SU-DHL-6 (cell line): ENCODE measurements at regions not wholly inside any gene's neighbourhood (a gene's known extent, or its start where the extent isn't known, plus 50 kb on each side); places are given as distances from the start of the nearest gene placed in this dataset.

ENCODE experiments used
- H2AFZ ChIP-seq: fragments of 200-600 bp; sonication (generic); 2 replicates; pipeline ENCODE4 v1.6.1; 2014; ENCODE audit warnings: low read depth, mild to moderate bottlenecking, moderate library complexity, mixed read lengths, antibody characterized with exemption, low read length; ENCODE audit not compliant: severe bottlenecking
- H3F3A ChIP-seq: fragments of 200-600 bp; shearing (Covaris generic); 2 replicates; pipeline ENCODE4 v1.6.0; 2016; ENCODE audit warnings: antibody characterized with exemption, mild to moderate bottlenecking; ENCODE audit not compliant: insufficient read depth
- H3K27ac ChIP-seq: fragments of 200-600 bp; sonication (generic); 2 replicates; pipeline ENCODE4 v1.5.1; 2016; ENCODE audit warnings: low read depth, mild to moderate bottlenecking, low read length, moderate library complexity, mixed read lengths
- H3K27me3 ChIP-seq: fragments of 200-600 bp; sonication (generic), shearing (Covaris generic); 2 replicates; pipeline ENCODE4 v1.6.0; 2014; ENCODE audit warnings: mild to moderate bottlenecking, low read length
- H3K36me3 ChIP-seq: fragments of 200-600 bp; sonication (generic); 2 replicates; pipeline ENCODE4 v1.6.1; 2014; ENCODE audit warnings: mild to moderate bottlenecking, low read length, mixed read lengths
- H3K4me2 ChIP-seq: fragments of 300-600, 200-600 bp; shearing (Covaris generic), sonication (generic); 2 replicates; pipeline ENCODE4 v1.6.0; 2014; ENCODE audit warnings: low read length, low read depth, mild to moderate bottlenecking; ENCODE audit not compliant: poor library complexity, severe bottlenecking
- H3K4me3 ChIP-seq: fragments of 200-600 bp; sonication (generic); 2 replicates; pipeline ENCODE4 v1.5.1; 2014; ENCODE audit warnings: antibody characterized with exemption, low read length, mild to moderate bottlenecking, mixed read lengths; ENCODE audit not compliant: insufficient read depth, poor library complexity, severe bottlenecking
- H3K79me2 ChIP-seq: fragments of 200-600 bp; sonication (generic); 2 replicates; pipeline ENCODE4 v1.6.1; 2014; ENCODE audit warnings: mild to moderate bottlenecking, low read length, moderate library complexity; ENCODE audit not compliant: insufficient read depth
- H3K9ac ChIP-seq: fragments of 200-600 bp; sonication (generic); 2 replicates; pipeline ENCODE4 v1.7.0; 2014; ENCODE audit warnings: mild to moderate bottlenecking, low read length
- H3K9me2 ChIP-seq: fragments of 200-600 bp; sonication (generic); replicated peaks from 2 replicates; pipeline ENCODE4 v1.6.1; 2014; ENCODE audit warnings: low read length; ENCODE audit not compliant: insufficient read depth
- H3K9me3 ChIP-seq: fragments of 200-600 bp; sonication (generic); 2 replicates; pipeline ENCODE4 v1.6.1; 2014; ENCODE audit warnings: low read length, mixed read lengths; ENCODE audit not compliant: insufficient read depth
- H4K20me1 ChIP-seq: fragments of 200-600 bp; sonication (generic); 2 replicates; pipeline ENCODE4 v1.6.1; 2014; ENCODE audit warnings: low read depth, mild to moderate bottlenecking, antibody characterized with exemption, low read length, moderate library complexity, mixed read lengths
- CTCF ChIP-seq: fragments of 200-600 bp; sonication (generic); IDR thresholded peaks from one replicate; pipeline ENCODE4 v1.5.1; 2017; ENCODE audit warnings: antibody characterized with exemption, mild to moderate bottlenecking, low read length, moderate library complexity; ENCODE audit not compliant: insufficient read depth, poor library complexity, severe bottlenecking
- EZH2phosphoT487 ChIP-seq: fragments of 200-600 bp; sonication (generic), shearing (Covaris generic); conservative IDR thresholded peaks from 2 replicates; pipeline ENCODE4 v1.6.1; 2018; ENCODE audit warnings: mild to moderate bottlenecking, antibody characterized with exemption, low read length, moderate library complexity, mixed read lengths

GRCh38 chrX:33336783-33337182, 125.4 kb upstream of the DMD start:
- H3K4me3 ChIP-seq, result no peak overlapping the region

GRCh38 chrX:33333271-33333670, 121.9 kb upstream of the DMD start:
- no peaks in the 10 kb centered on the region for H4K20me1 ChIP-seq
- no peak overlapping the region for H2AFZ ChIP-seq
- no peak overlapping the region for H3K9ac ChIP-seq
- no peak for TF ChIP-seq EZH2phosphoT487
- no peak for TF ChIP-seq CTCF
- no peak overlapping the region for H3K27ac ChIP-seq
- no peaks in the 10 kb centered on the region for H3K27me3 ChIP-seq
- 0 out of 2 replicates have a peak, but pooled peaks cover 4% of the 10 kb centered on the region for H3F3A ChIP-seq
- no peaks in the 10 kb centered on the region for H3K36me3 ChIP-seq
- H3K9me3 ChIP-seq, result no peaks in the 10 kb centered on the region
- H3K9me2 ChIP-seq, result no peaks in the 10 kb centered on the region
- no peak overlapping the region for H3K4me2 ChIP-seq
- H3K4me3 ChIP-seq, result no peak overlapping the region
- H3K79me2 ChIP-seq, result no peaks in the 10 kb centered on the region

More at GRCh38 chrX:33336783-33337182, 125.4 kb upstream of the DMD start:
- H4K20me1 ChIP-seq, result no peaks in the 10 kb centered on the region
- peak; percentile 34 for TF ChIP-seq CTCF
- TF ChIP-seq EZH2phosphoT487, result no peak
- H3K9me2 ChIP-seq, result no peaks in the 10 kb centered on the region
- H3K27me3 ChIP-seq, result no peaks in the 10 kb centered on the region
- H3K9ac ChIP-seq, result peak overlapping the region; percentile 60
- no peaks in the 10 kb centered on the region for H3K79me2 ChIP-seq
- 0 out of 2 replicates have a peak, but pooled peaks cover 4% of the 10 kb centered on the region for H3F3A ChIP-seq
- peak overlapping the region; percentile 86 for H3K27ac ChIP-seq
- no peaks in the 10 kb centered on the region for H3K9me3 ChIP-seq
- H3K4me2 ChIP-seq, result peak overlapping the region; percentile 73
- peak overlapping the region; percentile 84 for H2AFZ ChIP-seq
- H3K36me3 ChIP-seq, result no peaks in the 10 kb centered on the region

- no peak overlapping the region for H3K9ac ChIP-seq
- H4K20me1 ChIP-seq, result no peaks in the 10 kb centered on the region
- H3K27ac ChIP-seq, result no peak overlapping the region
- no peak for TF ChIP-seq EZH2phosphoT487
- no peak for TF ChIP-seq CTCF
- H3F3A ChIP-seq, result no peaks in the 10 kb centered on the region
- no peaks in the 10 kb centered on the region for H3K36me3 ChIP-seq
- H3K9me3 ChIP-seq, result no peaks in the 10 kb centered on the region
- no peak overlapping the region for H3K4me3 ChIP-seq
- H3K4me2 ChIP-seq, result no peak overlapping the region
- no peaks in the 10 kb centered on the region for H3K9me2 ChIP-seq
- H3K27me3 ChIP-seq, result no peaks in the 10 kb centered on the region
- peak overlapping the region; percentile 12 for H2AFZ ChIP-seq
- H3K79me2 ChIP-seq, result no peaks in the 10 kb centered on the region
Measured at GRCh38 chrX:33330798-33331197, 119.4 kb upstream of the DMD start.
